Fibroblast of mammary gland (primary cell): ENCODE measurements at regions not wholly inside any gene's neighbourhood (a gene's known extent, or its start where the extent isn't known, plus 50 kb on each side); places are given as distances from the start of the nearest gene placed in this dataset.
"Not testable (repeated sequence)": the region's sequence is repeated elsewhere in the genome, so short reads cannot be mapped to it uniquely, and the experiment has no call there.

Experiments
- DNase-seq: peaks from one replicate; pipeline ENCODE4 v3.0.0-alpha.2; 2010; ENCODE audit warnings: low read depth
- H3K4me3 ChIP-seq: 2 replicates; pipeline ENCODE4 v1.5.1; 2011; ENCODE audit warnings: low read depth, mild to moderate bottlenecking, low read length, moderate library complexity; ENCODE audit not compliant: control insufficient read depth
- TF ChIP-seq, protein P1 (sequence below): conservative IDR thresholded peaks from 2 replicates; pipeline ENCODE4 v1.5.1; 2011; ENCODE audit warnings: low read depth, low read length, inconsistent platforms; ENCODE audit not compliant: control insufficient read depth, insufficient read depth

DNA sequence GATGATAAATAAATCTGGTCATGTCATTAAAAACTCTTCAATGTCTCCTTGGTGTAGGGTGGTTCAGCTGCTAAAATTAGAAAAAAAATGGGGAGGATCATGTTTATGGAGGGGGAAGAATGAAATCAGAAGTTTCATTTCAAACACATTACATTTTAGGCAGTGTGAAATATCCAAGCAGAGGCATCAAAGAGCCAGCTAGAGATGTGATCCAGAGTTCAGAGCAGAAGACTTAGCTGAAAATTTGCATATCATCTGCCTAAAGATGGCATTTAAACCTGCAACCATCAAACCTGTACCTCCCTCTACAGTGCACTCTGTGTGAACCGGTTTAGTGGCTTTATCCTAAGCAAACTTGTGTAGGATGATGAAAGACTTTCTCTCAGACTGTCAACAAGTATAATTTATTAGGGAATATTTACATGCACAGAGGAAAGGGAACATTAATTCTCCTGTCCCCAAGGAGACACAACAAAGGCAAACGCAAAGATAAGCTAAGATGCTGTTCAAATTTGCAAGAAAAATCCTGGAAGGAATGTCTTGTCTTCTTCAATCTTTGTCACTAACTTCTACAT is 84.8 kb upstream of the PLEKHG1 start:
- no peak overlapping the region for H3K4me3 ChIP-seq
- no peak for DNase-seq
- TF ChIP-seq, protein P1, sequence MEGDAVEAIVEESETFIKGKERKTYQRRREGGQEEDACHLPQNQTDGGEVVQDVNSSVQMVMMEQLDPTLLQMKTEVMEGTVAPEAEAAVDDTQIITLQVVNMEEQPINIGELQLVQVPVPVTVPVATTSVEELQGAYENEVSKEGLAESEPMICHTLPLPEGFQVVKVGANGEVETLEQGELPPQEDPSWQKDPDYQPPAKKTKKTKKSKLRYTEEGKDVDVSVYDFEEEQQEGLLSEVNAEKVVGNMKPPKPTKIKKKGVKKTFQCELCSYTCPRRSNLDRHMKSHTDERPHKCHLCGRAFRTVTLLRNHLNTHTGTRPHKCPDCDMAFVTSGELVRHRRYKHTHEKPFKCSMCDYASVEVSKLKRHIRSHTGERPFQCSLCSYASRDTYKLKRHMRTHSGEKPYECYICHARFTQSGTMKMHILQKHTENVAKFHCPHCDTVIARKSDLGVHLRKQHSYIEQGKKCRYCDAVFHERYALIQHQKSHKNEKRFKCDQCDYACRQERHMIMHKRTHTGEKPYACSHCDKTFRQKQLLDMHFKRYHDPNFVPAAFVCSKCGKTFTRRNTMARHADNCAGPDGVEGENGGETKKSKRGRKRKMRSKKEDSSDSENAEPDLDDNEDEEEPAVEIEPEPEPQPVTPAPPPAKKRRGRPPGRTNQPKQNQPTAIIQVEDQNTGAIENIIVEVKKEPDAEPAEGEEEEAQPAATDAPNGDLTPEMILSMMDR, result no peak

DNA sequence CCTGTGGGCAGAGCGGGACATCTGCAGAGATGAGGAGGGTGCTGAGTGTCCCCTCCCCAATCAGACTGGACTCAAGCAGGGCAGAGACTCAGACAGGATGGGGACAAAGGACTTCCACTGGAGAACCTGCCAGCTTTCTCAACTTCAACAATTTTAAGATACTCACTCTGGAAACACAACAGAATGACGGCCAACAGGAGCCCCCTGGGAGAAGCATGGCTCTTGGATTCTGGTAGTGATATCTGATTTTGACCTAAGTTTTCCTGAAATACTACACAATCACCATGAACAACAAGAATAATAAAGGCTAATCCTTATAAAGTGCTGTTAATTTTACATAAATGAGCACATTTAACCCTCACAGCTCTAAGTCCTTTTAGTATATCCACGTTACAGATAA is 83.5 kb upstream of the PLEKHG1 start:
- no peak overlapping the region for H3K4me3 ChIP-seq
- no peak for DNase-seq
- TF ChIP-seq, protein P1, result no peak

DNA sequence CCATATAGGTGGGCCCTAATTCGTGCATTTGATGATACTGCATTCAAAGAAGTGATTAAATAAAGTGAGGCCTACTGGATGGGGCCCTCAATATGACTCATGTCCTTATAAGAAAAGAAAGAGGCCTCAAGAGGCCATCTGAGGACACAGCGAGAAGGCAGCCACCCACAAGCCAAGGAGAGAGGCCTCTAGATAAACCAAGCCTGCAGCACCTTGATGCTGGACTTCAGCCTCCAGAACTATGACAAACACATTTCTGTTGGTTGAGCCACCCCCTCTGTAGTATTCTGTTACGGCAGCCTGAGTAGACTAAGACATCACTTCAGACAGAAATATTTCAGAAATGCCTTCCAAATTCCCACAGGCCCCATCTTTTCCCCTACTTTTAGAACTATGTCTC is 82.5 kb upstream of the PLEKHG1 start:
- DNase-seq, result no peak
- TF ChIP-seq, protein P1, result no peak

DNA sequence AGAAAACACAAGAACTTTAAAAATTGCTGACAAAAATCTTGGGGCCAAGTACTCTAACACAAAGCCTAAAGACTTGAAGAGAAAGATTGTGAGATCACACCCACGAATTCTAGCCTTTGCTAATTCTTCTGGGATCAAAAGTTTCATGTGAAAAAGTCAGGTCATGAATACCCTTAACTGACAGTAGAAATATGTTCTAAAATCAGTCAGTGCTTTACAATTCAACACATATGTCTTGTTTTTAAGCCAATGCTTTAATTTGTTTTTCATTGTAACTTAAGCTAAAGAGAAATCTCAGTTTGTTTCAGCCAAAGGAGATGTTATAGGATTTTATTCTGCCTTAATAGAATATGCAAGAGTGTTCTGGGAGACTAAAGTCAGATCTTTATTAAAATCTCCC is 78.2 kb upstream of the PLEKHG1 start:
- no peak for DNase-seq
- TF ChIP-seq, protein P1, result no peak
- no peak overlapping the region for H3K4me3 ChIP-seq

More for the DNA sequence above, 82.5 kb upstream of the PLEKHG1 start:
- H3K4me3 ChIP-seq, result no peak overlapping the region

DNA sequence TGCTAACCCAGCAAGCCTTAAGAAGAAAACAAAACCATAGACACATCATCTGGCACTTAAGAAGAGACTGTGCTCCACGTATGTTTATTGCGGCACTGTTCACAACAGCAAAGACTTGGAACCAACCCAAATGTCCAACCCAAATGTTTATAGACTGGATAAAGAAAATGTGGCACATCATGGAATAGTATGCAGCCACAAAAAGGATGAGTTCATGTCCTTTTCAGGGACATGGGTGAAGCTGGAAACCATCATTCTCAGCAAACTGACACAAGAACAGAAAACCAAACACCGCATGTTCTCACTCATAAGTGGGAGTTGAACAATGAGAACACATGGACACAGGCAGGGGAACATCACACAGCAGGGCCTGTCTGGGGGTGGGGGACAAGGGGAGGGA is 76.5 kb upstream of the PLEKHG1 start:
- DNase-seq, H3K4me3 ChIP-seq: not testable (repeated sequence)

DNA sequence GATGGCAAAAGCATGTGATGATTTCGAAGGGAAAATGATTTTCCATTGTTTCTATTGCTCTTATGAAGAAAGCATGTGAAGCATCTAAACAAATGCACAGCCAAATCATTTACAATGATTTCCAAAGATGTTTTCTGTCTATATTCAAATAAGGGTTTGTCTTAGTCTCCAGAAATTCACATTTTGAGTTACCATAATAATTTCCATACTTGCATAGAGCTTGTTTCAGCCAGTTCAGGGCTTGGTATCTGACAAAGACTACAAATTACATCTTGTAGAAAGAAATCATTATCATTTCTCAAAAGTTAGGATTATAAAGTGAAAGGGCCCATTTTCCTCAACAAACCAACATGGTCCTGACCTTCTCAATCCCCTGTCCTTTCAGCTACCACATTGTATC is 74.4 kb upstream of the PLEKHG1 start:
- TF ChIP-seq, protein P1, result no peak
- no peak overlapping the region for H3K4me3 ChIP-seq
- no peak for DNase-seq

DNA sequence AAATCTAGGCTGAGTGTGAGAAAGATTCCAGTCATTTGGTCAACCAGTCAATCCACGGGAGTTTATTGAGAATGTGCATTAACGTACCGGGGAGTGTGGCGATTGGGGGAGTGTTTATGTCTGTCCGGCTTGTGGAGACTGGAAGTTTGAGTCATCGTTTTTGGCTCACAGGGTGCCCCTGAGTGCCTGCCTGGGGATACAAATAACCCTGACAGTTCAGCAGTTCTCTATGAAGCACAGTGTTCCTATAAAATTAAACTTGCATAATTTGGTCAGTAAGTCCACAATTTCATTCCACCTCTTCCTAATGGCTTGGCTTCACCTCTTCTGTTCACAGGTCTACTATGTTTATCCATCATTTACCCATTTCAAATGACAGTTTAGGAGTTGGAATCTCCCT is 72.6 kb upstream of the PLEKHG1 start:
- DNase-seq, result no peak
- TF ChIP-seq, protein P1, result no peak
- no peak overlapping the region for H3K4me3 ChIP-seq
